HEK293 (cell line): ENCODE measurements at regions not wholly inside any gene's neighbourhood (a gene's known extent, or its start where the extent isn't known, plus 50 kb on each side); places are given as distances from the start of the nearest gene placed in this dataset.

Source experiments
- CTCF ChIA-PET: fragments of 350-600 bp; formaldehyde crosslinking; extraction: SDS; loops from one replicate; lab custom pipeline; 2021; ENCODE audit warnings: antibody characterized with exemption; lab: Yijun Ruan, JAX
- POLR2A ChIA-PET: fragments of 300-600 bp; formaldehyde crosslinking; extraction: SDS; loops from one replicate; lab custom pipeline; 2020; ENCODE audit warnings: antibody characterized with exemption, inconsistent platforms; lab: Yijun Ruan, JAX
- H3K27ac ChIP-seq: fragments of 200-500 bp; sonication (Bioruptor generic); 2 replicates; pipeline ENCODE4 v1.5.1; 2014; ENCODE audit warnings: low read depth, low read length, control low read depth, inconsistent platforms; ENCODE audit errors: extremely low read depth
- H3K36me3 ChIP-seq, 2 experiments: fragments of 200-500 bp in 1 of 2; sonication (Bioruptor generic) in 1 of 2; 1 replicate in 1 of 2; 2 replicates in 1 of 2; pipeline ENCODE4 v1.5.1; 2014 to 2017; ENCODE audit warnings: inconsistent platforms in 2 of 2, low read length in 2 of 2; ENCODE audit not compliant: control insufficient read depth in 2 of 2, insufficient read depth in 1 of 2
- H3K4me1 ChIP-seq: fragments of 200-500 bp; sonication (Bioruptor generic); 2 replicates; pipeline ENCODE4 v1.5.1; 2014; ENCODE audit warnings: mild to moderate bottlenecking, low read length, inconsistent platforms; ENCODE audit not compliant: control insufficient read depth, insufficient read depth
- H3K4me3 ChIP-seq: 2 replicates; pipeline ENCODE4 v1.5.1; 2011; ENCODE audit warnings: low read depth, mild to moderate bottlenecking, control low read depth, low read length, moderate library complexity
- H3K9me3 ChIP-seq: fragments of 200-500 bp; sonication (Bioruptor generic); 2 replicates; pipeline ENCODE4 v1.5.1; 2014; ENCODE audit warnings: low read depth, low read length, inconsistent platforms; ENCODE audit not compliant: control insufficient read depth, insufficient read depth
- BCL6B ChIP-seq: fragments of 450-650 bp; formaldehyde crosslinking; IDR thresholded peaks from 2 replicates; pipeline ENCODE4 v1.5.1; 2017; ENCODE audit warnings: missing biosample characterization, missing genetic modification characterization
- KLF10 ChIP-seq: fragments of 450-650 bp; IDR thresholded peaks from 2 replicates; pipeline ENCODE4 v1.5.1; 2018; ENCODE audit warnings: missing biosample characterization, mild to moderate bottlenecking, missing genetic modification characterization
- KLF16 ChIP-seq: fragments of 450-650 bp; formaldehyde crosslinking; IDR thresholded peaks from 2 replicates; pipeline ENCODE4 v1.5.1; 2017; ENCODE audit warnings: missing biosample characterization, missing genetic modification characterization
- PRDM2 ChIP-seq: fragments of 450-650 bp; formaldehyde crosslinking; IDR thresholded peaks from 2 replicates; pipeline ENCODE4 v1.5.1; 2016; ENCODE audit warnings: missing biosample characterization, missing genetic modification characterization, borderline replicate concordance
- ZBTB10 ChIP-seq: fragments of 450-650 bp; formaldehyde crosslinking; IDR thresholded peaks from 2 replicates; pipeline ENCODE4 v1.5.1; 2016; ENCODE audit warnings: missing biosample characterization, missing genetic modification characterization
- ZNF121 ChIP-seq: fragments of 450-650 bp; formaldehyde crosslinking; IDR thresholded peaks from 2 replicates; pipeline ENCODE4 v1.5.1; 2016; ENCODE audit warnings: missing biosample characterization, missing genetic modification characterization
- ZNF175 ChIP-seq: fragments of 450-650 bp; formaldehyde crosslinking; IDR thresholded peaks from 2 replicates; pipeline ENCODE4 v1.5.1; 2016; ENCODE audit warnings: missing biosample characterization, missing genetic modification characterization
- ZNF19 ChIP-seq: fragments of 450-650 bp; formaldehyde crosslinking; IDR thresholded peaks from 2 replicates; pipeline ENCODE4; 2016; ENCODE audit warnings: missing biosample characterization, missing genetic modification characterization, low read depth
- ZNF223 ChIP-seq: fragments of 450-650 bp; formaldehyde crosslinking; IDR thresholded peaks from 2 replicates; pipeline ENCODE4 v1.5.1; 2016; ENCODE audit warnings: missing biosample characterization, missing genetic modification characterization
- ZNF433 ChIP-seq: fragments of 450-650 bp; formaldehyde crosslinking; IDR thresholded peaks from 2 replicates; pipeline ENCODE4 v1.5.1; 2016; ENCODE audit warnings: missing biosample characterization, missing genetic modification characterization, low read depth
- ZNF560 ChIP-seq: fragments of 450-650 bp; formaldehyde crosslinking; IDR thresholded peaks from 2 replicates; pipeline ENCODE4 v1.5.1; 2017; ENCODE audit warnings: missing biosample characterization, missing genetic modification characterization, borderline replicate concordance
- ZNF561 ChIP-seq: fragments of 450-650 bp; IDR thresholded peaks from 2 replicates; pipeline ENCODE4 v1.5.1; 2018; ENCODE audit warnings: missing biosample characterization, missing genetic modification characterization, borderline replicate concordance
- ZNF626 ChIP-seq: fragments of 450-650 bp; sonication (Bioruptor Pico); formaldehyde crosslinking; IDR thresholded peaks from 2 replicates; pipeline ENCODE4 v1.5.1; 2018; ENCODE audit warnings: missing biosample characterization, missing genetic modification characterization, inconsistent platforms
- ZNF768 ChIP-seq: fragments of 450-650 bp; formaldehyde crosslinking; IDR thresholded peaks from 2 replicates; pipeline ENCODE4 v1.5.1; 2018; ENCODE audit warnings: missing biosample characterization, mild to moderate bottlenecking, missing genetic modification characterization
- TF ChIP-seq, protein P1 (sequence below): fragments of 450-650 bp; formaldehyde crosslinking; IDR thresholded peaks from 2 replicates; pipeline ENCODE4 v1.5.0; 2017; ENCODE audit warnings: missing biosample characterization, missing genetic modification characterization, borderline replicate concordance
- TF ChIP-seq, protein P2 (sequence below): fragments of 450-650 bp; formaldehyde crosslinking; IDR thresholded peaks from 2 replicates; pipeline ENCODE4 v1.5.1; 2017; ENCODE audit warnings: missing biosample characterization, missing genetic modification characterization

GRCh38 chr3:70127192-70127591 lies 127.7 kb downstream of the SAMMSON start (continued):
- no peak for TF ChIP-seq PRDM2 (tag by site-specific recombination)
- TF ChIP-seq KLF10 (tag by site-specific recombination): no peak
- TF ChIP-seq ZNF121: no peak
- no peak for TF ChIP-seq ZNF626 (tag by site-specific recombination)
- no peak for TF ChIP-seq ZNF223
- TF ChIP-seq KLF16: no peak

GRCh38 chr3:70137366-70137765 lies 137.8 kb downstream of the SAMMSON start:
- H3K4me3 ChIP-seq: no peak overlapping the region
- no peak overlapping the region for H3K27ac ChIP-seq
- no peaks in the 10 kb centered on the region for H3K4me1 ChIP-seq
- CTCF ChIA-PET: interaction anchor here (3.4 kb wide), 1 partner anchor 17 kb away, joined by 19 read pairs; no protein-coding TSS in a partner anchor
- no peaks in the 10 kb centered on the region for H3K36me3 ChIP-seq
- POLR2A ChIA-PET: no interaction called here
- H3K9me3 ChIP-seq: no peaks in the 10 kb centered on the region
- TF ChIP-seq ZBTB10 (tag by site-specific recombination): no peak
- TF ChIP-seq ZNF560 (tag by site-specific recombination): no peak
- TF ChIP-seq ZNF175 (tag by site-specific recombination): no peak
- TF ChIP-seq ZNF433 (tag by site-specific recombination): no peak
- TF ChIP-seq ZNF561 (tag by site-specific recombination): no peak
- no peak for TF ChIP-seq ZNF768
- no peak for TF ChIP-seq BCL6B (tag by site-specific recombination)
- TF ChIP-seq, protein P1, sequence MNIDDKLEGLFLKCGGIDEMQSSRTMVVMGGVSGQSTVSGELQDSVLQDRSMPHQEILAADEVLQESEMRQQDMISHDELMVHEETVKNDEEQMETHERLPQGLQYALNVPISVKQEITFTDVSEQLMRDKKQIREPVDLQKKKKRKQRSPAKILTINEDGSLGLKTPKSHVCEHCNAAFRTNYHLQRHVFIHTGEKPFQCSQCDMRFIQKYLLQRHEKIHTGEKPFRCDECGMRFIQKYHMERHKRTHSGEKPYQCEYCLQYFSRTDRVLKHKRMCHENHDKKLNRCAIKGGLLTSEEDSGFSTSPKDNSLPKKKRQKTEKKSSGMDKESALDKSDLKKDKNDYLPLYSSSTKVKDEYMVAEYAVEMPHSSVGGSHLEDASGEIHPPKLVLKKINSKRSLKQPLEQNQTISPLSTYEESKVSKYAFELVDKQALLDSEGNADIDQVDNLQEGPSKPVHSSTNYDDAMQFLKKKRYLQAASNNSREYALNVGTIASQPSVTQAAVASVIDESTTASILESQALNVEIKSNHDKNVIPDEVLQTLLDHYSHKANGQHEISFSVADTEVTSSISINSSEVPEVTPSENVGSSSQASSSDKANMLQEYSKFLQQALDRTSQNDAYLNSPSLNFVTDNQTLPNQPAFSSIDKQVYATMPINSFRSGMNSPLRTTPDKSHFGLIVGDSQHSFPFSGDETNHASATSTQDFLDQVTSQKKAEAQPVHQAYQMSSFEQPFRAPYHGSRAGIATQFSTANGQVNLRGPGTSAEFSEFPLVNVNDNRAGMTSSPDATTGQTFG (tag by site-specific recombination): no peak
- TF ChIP-seq, protein P2, sequence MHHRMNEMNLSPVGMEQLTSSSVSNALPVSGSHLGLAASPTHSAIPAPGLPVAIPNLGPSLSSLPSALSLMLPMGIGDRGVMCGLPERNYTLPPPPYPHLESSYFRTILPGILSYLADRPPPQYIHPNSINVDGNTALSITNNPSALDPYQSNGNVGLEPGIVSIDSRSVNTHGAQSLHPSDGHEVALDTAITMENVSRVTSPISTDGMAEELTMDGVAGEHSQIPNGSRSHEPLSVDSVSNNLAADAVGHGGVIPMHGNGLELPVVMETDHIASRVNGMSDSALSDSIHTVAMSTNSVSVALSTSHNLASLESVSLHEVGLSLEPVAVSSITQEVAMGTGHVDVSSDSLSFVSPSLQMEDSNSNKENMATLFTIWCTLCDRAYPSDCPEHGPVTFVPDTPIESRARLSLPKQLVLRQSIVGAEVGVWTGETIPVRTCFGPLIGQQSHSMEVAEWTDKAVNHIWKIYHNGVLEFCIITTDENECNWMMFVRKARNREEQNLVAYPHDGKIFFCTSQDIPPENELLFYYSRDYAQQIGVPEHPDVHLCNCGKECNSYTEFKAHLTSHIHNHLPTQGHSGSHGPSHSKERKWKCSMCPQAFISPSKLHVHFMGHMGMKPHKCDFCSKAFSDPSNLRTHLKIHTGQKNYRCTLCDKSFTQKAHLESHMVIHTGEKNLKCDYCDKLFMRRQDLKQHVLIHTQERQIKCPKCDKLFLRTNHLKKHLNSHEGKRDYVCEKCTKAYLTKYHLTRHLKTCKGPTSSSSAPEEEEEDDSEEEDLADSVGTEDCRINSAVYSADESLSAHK (tag by site-specific recombination): no peak
- TF ChIP-seq ZNF19: no peak
